A673 (cell line): ENCODE measurements at regions not wholly inside any gene's neighbourhood (a gene's known extent, or its start where the extent isn't known, plus 50 kb on each side); places are given as distances from the start of the nearest gene placed in this dataset.
A peak's percentile ranks its signal among the peaks of the same experiment; 100 is the strongest.

Experiments used
- BruUV-seq: library from RNA; stranded (reverse); fragments of 400-500 nt; replicated peaks from 2 replicates; lab custom pipeline; 2021; lab: Mats Ljungman, UMichigan
- CTCF ChIA-PET: fragments of 300-600 bp; sonication (Branson Sonifier 250); formaldehyde crosslinking; loops from one replicate; lab custom pipeline; 2022; ENCODE audit warnings: antibody characterized with exemption; lab: Charles Lee
- POLR2A ChIA-PET: fragments of 300-600 bp; sonication (Branson Sonifier 250); formaldehyde crosslinking; loops from one replicate; lab custom pipeline; 2022; ENCODE audit warnings: antibody characterized with exemption; ENCODE audit not compliant: low non-redundant PET; lab: Charles Lee
- DNase-seq: peaks from one replicate; pipeline ENCODE4 v3.0.0-alpha.2; 2015; ENCODE audit warnings: low spot score
- H3K27ac ChIP-seq: fragments of 200-600 bp; sonication (generic); 2 replicates; pipeline ENCODE4 v1.5.1; 2016; ENCODE audit warnings: mixed run types, low read depth, mild to moderate bottlenecking, mixed read lengths, antibody characterized with exemption, low read length; ENCODE audit not compliant: poor library complexity, severe bottlenecking
- H3K27me3 ChIP-seq: fragments of 200-600 bp; sonication (generic); replicated peaks from 2 replicates; pipeline ENCODE4 v1.6.1; 2017; ENCODE audit warnings: mixed run types, low read depth, mild to moderate bottlenecking, mixed read lengths, antibody characterized with exemption, low read length; ENCODE audit not compliant: insufficient read depth, poor library complexity
- H3K36me3 ChIP-seq: fragments of 200-600 bp; sonication (generic); 2 replicates; pipeline ENCODE4 v1.6.1; 2016; ENCODE audit warnings: mixed run types, mild to moderate bottlenecking, mixed read lengths, antibody characterized with exemption, low read length; ENCODE audit not compliant: insufficient read depth, poor library complexity, severe bottlenecking
- H3K4me1 ChIP-seq: fragments of 200-600 bp; sonication (generic); 2 replicates; pipeline ENCODE4 v1.6.1; 2017; ENCODE audit warnings: mixed run types, mild to moderate bottlenecking, mixed read lengths, antibody characterized with exemption, low read length; ENCODE audit not compliant: insufficient read depth, poor library complexity, severe bottlenecking
- H3K4me3 ChIP-seq: fragments of 200-600 bp; sonication (generic); 2 replicates; pipeline ENCODE4 v1.5.1; 2016; ENCODE audit warnings: low read depth, mixed run types, mild to moderate bottlenecking, mixed read lengths, low read length; ENCODE audit not compliant: poor library complexity, severe bottlenecking
- H3K9me3 ChIP-seq: fragments of 200-600 bp; sonication (generic); 2 replicates; pipeline ENCODE4 v1.6.1; 2016; ENCODE audit warnings: mixed run types, low read depth, mild to moderate bottlenecking, mixed read lengths, antibody characterized with exemption, low read length; ENCODE audit not compliant: poor library complexity, severe bottlenecking
- CTCF ChIP-seq: fragments of 300-800, 200-600 bp; sonication (generic); conservative IDR thresholded peaks from 2 replicates; pipeline ENCODE4 v1.5.1; 2017; ENCODE audit warnings: low read depth, mild to moderate bottlenecking, antibody characterized with exemption, low read length, moderate library complexity, mixed read lengths
- EZH2 ChIP-seq: fragments of 200-600 bp; sonication (generic); IDR thresholded peaks from 2 replicates; pipeline ENCODE4 v1.6.1; 2017; ENCODE audit warnings: borderline replicate concordance, low read depth, mild to moderate bottlenecking, mixed read lengths, antibody characterized with exemption, low read length; ENCODE audit not compliant: poor library complexity, severe bottlenecking
- intact Hi-C: fragments of 100-400 bp; cut with micrococcal nuclease; formaldehyde crosslinking; loops from one replicate; pipeline ENCODE4 v1.10.0; 2022; ENCODE audit not compliant: unreplicated experiment

DNA sequence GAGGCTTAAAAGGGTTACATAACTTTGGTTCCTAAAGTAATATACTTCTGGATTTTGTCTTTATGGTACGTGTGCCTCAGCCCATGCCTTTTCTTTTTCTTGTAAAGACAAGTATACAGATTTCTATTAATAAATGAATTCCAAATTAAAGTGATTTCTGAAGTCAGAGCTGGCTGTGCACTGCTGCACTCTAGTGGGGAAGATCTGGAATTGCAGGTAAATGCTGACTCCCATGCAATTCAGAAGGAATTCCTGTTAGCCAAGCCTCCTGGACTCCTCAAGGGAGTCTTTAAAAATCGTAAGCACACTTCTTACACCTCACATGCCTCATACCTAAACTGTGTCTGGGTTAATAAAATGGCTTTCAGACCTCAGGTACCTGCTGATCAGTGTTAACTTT, 118.4 kb upstream of the SLC7A1 start:
- CTCF ChIA-PET, result no interaction called here
- Histone ChIP-seq H3K27me3 (peaks cover 37% of the 10 kb centered on the region), H3K36me3 (no peaks in the 10 kb centered on the region), H3K4me1 (no peaks in the 10 kb centered on the region), H3K9me3 (peaks cover 5% of the 10 kb centered on the region), H3K27ac (no peak overlapping the region), H3K4me3 (no peak overlapping the region)
- POLR2A ChIA-PET, result no interaction called here
- peak; percentile 39 for DNase-seq
- BruUV-seq, result no TSS peak
- no peak for TF ChIP-seq EZH2
- peak; percentile 75 for TF ChIP-seq CTCF
- intact Hi-C loops, result no loop called here

- Histone ChIP-seq H3K27me3 (peaks cover 32% of the 10 kb centered on the region), H3K36me3 (no peaks in the 10 kb centered on the region), H3K9me3 (peaks cover 5% of the 10 kb centered on the region), H3K4me3 (no peak overlapping the region), H3K27ac (no peak overlapping the region), H3K4me1 (no peaks in the 10 kb centered on the region)
- intact Hi-C loops, result loop anchor here (2.0 kb wide), 1 partner anchor 203 kb away; no protein-coding TSS in a partner anchor
- no TSS peak for BruUV-seq
- DNase-seq, result no peak
- ChIA-PET POLR2A (no interaction called here), CTCF (no interaction called here)
- no peak for TF ChIP-seq CTCF
Measured at GRCh38 chr13:29711776-29712175, 116.3 kb upstream of the SLC7A1 start.

- H3K4me1 ChIP-seq, result no peaks in the 10 kb centered on the region
- no peaks in the 10 kb centered on the region for H3K36me3 ChIP-seq
- no peak for TF ChIP-seq EZH2
- TF ChIP-seq CTCF, result no peak
- no peak for DNase-seq
- no peak overlapping the region for H3K27ac ChIP-seq
- intact Hi-C loops, result loop anchor here (2.0 kb wide), 1 partner anchor 202 kb away; no protein-coding TSS in a partner anchor
- H3K27me3 ChIP-seq, result peaks cover 32% of the 10 kb centered on the region
- ChIA-PET CTCF (no interaction called here), POLR2A (no interaction called here)
- no TSS peak for BruUV-seq
- peaks cover 5% of the 10 kb centered on the region for H3K9me3 ChIP-seq
- no peak overlapping the region for H3K4me3 ChIP-seq
Measured at GRCh38 chr13:29710511-29710910, 115.0 kb upstream of the SLC7A1 start.
